Psoas muscle (tissue), 7 donors: ENCODE measurements at regions not wholly inside any gene's neighbourhood (a gene's known extent, or its start where the extent isn't known, plus 50 kb on each side); places are given as distances from the start of the nearest gene placed in this dataset.

ENCODE experiments used
- ATAC-seq, 4 donors: fragments of 200-7000 bp; cut with Tn5 transposase; one replicate each; pipeline ENCODE4 v1.9.1; 2020; ENCODE audit warnings: moderate library complexity in 3 of 4, mild to moderate bottlenecking in 2 of 4
- DNase-seq, 2 donors: peaks; one replicate each; pipeline ENCODE4 v3.0.0-alpha.2; 2020
- H3K27ac ChIP-seq: fragments of 200-600 bp; one replicate; pipeline ENCODE4 v1.8.0; 2022
- H3K27me3 ChIP-seq, 3 donors: fragments of 200-600 bp in 1 of 3; one replicate each; pipeline versions ENCODE4 v1.6.1 to v1.8.0; 2013 to 2022; ENCODE audit warnings: low read length in 2 of 3, mild to moderate bottlenecking in 2 of 3, moderate library complexity in 1 of 3; ENCODE audit not compliant: insufficient read depth in 3 of 3
- H3K36me3 ChIP-seq, 2 donors: fragments of 200-600 bp in 1 of 2; one replicate each; pipeline versions ENCODE4 v1.6.1 to v1.8.0; 2013 to 2022; ENCODE audit warnings: low read depth in 1 of 2, mild to moderate bottlenecking in 1 of 2, moderate library complexity in 1 of 2; ENCODE audit not compliant: insufficient read depth in 1 of 2
- H3K4me1 ChIP-seq: fragments of 200-600 bp; one replicate; pipeline ENCODE4 v1.8.0; 2022
- H3K4me3 ChIP-seq: fragments of 200-600 bp; one replicate; pipeline ENCODE4 v1.8.0; 2022; ENCODE audit warnings: mild to moderate bottlenecking
- H3K9me3 ChIP-seq: fragments of 200-600 bp; one replicate; pipeline ENCODE4 v1.8.0; 2022
- WGBS, 3 donors: extraction: QIAGEN DNeasy Blood & Tissue Kit; methylation state at CpG; one replicate each; pipeline versions ENCODE4 v1.1.6 to v1.1.7; 2013; 5-methylcytosine and 5-hydroxymethylcytosine counted together
- intact Hi-C, 2 donors: fragments of 100-400 bp; cut with DNase I; formaldehyde crosslinking; loops; one replicate each; pipeline versions ENCODE4 v1.11.0 to v1.14.2; 2022
- TF ChIP-seq, protein P1 (sequence below): fragments of 200-600 bp; IDR thresholded peaks from one replicate; pipeline ENCODE4 v1.8.0; 2022; ENCODE audit warnings: antibody characterized with exemption
- donor health status: healthy with polysubstance abuse.
- donor health status: DM: no; HTN: no; CAD: no; lungs with moderate emphysema.
- donor health status: Bipolar disorder and iron deficiency.
- donor health status: healthy.
- donor health status: DM: yes; HTN: yes; CAD: no.
- donor health status: DM: no; HTN: no; CAD: no.
- donor health status: DM: yes; HTN: yes; CAD: no.

DNA sequence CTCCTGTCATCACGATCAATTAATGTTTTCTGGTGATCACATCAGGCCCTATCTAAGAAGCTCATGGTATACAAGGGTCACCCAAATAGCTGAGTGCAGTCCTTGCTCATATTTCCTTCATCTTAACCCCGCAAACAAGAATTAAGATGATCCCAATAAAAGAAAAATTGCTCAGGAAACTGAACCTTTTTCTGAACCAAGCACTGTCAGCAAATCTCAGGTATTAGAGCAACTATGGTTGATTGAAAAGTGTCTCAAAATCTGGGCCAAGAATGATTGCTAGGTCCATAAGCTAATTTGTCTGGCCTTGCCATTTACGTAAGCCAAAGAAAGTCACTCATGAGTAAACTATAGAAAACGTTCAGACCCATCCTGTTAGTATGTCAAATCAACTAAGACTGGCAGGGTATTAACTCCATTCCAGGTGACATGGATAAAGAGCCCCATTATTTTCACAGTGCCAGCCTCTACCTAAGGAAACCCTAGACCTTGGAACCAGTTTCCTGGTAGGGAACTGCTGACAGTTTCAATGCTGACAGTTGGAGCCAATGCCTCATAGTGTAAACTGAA lies 209.3 kb downstream of the DEPDC1B start:
- 74 to 81% (median 78%) methylated on average over 4 of the region's 4 CpGs for WGBS, 3 donors
- DNase-seq (no peak), ATAC-seq (no peak)
- H3K4me3 ChIP-seq, result no peak overlapping the region
- TF ChIP-seq, protein P1, sequence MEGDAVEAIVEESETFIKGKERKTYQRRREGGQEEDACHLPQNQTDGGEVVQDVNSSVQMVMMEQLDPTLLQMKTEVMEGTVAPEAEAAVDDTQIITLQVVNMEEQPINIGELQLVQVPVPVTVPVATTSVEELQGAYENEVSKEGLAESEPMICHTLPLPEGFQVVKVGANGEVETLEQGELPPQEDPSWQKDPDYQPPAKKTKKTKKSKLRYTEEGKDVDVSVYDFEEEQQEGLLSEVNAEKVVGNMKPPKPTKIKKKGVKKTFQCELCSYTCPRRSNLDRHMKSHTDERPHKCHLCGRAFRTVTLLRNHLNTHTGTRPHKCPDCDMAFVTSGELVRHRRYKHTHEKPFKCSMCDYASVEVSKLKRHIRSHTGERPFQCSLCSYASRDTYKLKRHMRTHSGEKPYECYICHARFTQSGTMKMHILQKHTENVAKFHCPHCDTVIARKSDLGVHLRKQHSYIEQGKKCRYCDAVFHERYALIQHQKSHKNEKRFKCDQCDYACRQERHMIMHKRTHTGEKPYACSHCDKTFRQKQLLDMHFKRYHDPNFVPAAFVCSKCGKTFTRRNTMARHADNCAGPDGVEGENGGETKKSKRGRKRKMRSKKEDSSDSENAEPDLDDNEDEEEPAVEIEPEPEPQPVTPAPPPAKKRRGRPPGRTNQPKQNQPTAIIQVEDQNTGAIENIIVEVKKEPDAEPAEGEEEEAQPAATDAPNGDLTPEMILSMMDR, result no peak
- H3K36me3 ChIP-seq, result no peaks in the 10 kb centered on the region
- no peaks in the 10 kb centered on the region for H3K9me3 ChIP-seq
- intact Hi-C loops, result no loop called here
- no peak overlapping the region for H3K27ac ChIP-seq
- no peaks in the 10 kb centered on the region for H3K27me3 ChIP-seq
- no peaks in the 10 kb centered on the region for H3K4me1 ChIP-seq

DNA sequence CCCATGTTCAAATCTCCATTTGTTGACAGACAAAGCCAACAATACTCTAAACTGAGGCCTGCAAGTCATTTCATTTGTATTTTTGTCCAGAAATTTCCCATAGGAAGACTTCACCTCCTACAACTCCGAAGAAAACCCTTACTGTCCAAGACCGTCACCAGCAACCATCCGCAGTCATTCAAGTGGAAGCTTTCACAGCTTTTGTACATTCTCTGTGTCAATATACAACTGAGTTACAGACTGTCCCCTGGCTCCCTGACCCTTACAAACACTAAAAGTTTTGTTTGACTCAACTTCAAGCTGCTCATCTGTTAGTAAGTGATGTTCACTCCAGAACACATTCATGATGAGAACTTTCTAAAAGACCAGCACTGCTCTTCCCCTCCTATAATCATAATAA lies 210.1 kb downstream of the DEPDC1B start:
- ATAC-seq (no peak), DNase-seq (no peak)
- H3K36me3 ChIP-seq, result no peaks in the 10 kb centered on the region
- TF ChIP-seq, protein P1, result no peak
- no peaks in the 10 kb centered on the region for H3K4me1 ChIP-seq
- H3K27ac ChIP-seq, result no peak overlapping the region
- no peaks in the 10 kb centered on the region for H3K27me3 ChIP-seq
- no peaks in the 10 kb centered on the region for H3K9me3 ChIP-seq
- WGBS, 3 donors, result 90 to 94% (median 93%) methylated on average over 3 of the region's 3 CpGs
- no peak overlapping the region for H3K4me3 ChIP-seq
- intact Hi-C loops, result no loop called here

DNA sequence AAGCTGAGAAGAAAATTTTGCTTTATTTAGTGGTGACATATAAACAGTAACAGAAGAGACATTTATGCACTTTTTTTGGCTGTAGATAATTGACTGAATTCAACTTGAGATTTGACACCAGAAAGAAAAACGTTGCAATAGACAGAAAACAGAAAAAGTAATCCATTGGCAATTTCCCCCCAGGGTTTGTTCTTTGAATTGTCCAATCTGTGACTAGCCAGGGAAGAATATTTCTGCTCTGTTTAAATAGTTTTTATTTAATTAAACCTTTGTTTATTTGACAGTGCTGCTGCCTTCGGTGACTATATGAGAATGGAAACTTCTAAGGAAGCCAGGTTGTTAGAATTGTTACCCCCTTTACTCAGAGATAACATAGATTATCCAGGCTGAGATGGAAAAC lies 210.6 kb downstream of the DEPDC1B start:
- intact Hi-C loops, result no loop called here
- H3K27ac ChIP-seq, result no peak overlapping the region
- 46 to 49% (median 48%) methylated on average over 2 of the region's 2 CpGs for WGBS, 3 donors
- H3K36me3 ChIP-seq, result no peaks in the 10 kb centered on the region
- no peaks in the 10 kb centered on the region for H3K9me3 ChIP-seq
- no peak overlapping the region for H3K4me3 ChIP-seq
- DNase-seq (no peak), ATAC-seq (no peak)
- TF ChIP-seq, protein P1, result no peak
- H3K27me3 ChIP-seq, result no peaks in the 10 kb centered on the region
- no peaks in the 10 kb centered on the region for H3K4me1 ChIP-seq

DNA sequence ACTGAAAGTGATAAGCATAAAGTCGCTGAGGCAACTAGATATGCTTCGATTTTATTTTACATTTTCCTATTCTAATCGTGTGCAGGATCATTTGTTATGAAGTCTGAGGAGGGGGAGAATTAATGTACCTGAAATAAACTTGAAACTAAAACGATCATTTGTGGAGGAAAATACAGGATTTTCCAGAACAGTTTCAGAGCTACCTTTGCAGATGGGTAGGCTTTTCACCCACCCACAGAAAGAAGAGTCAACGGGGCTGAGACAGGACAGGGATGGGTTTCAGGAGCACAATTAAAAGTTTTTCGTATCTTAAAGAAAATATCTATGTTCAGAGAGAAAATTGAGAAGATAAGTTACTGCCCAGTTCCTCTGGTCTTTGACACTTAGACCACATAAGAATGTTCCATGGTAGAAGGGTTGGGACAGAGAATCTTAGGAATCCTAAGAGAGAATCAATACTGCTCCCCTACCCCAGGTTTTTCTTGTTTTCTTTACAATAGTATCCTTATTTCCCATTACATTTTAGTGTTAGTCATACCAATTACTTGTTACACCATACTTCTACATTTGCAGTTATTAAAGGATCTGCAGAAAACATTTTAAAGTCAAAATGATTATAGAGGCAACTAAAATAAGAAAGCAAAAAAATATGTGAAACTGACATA lies 211.4 kb downstream of the DEPDC1B start:
- 76 to 81% (median 77%) methylated on average over 6 of the region's 6 CpGs for WGBS, 3 donors
- intact Hi-C loops, result no loop called here
- H3K27ac ChIP-seq, result no peak overlapping the region

More for the DNA sequence above, 211.4 kb downstream of the DEPDC1B start:
- Histone ChIP-seq H3K27me3 (no peaks in the 10 kb centered on the region), H3K4me3 (no peak overlapping the region), H3K4me1 (no peaks in the 10 kb centered on the region), H3K36me3 (no peaks in the 10 kb centered on the region), H3K9me3 (no peaks in the 10 kb centered on the region)
- TF ChIP-seq, protein P1, result no peak
- ATAC-seq (no peak), DNase-seq (no peak)
